Mesendoderm (in vitro differentiated cells): ENCODE measurements at regions not wholly inside any gene's neighbourhood (a gene's known extent, or its start where the extent isn't known, plus 50 kb on each side); places are given as distances from the start of the nearest gene placed in this dataset.

ENCODE experiments used
- DNase-seq: peaks from one replicate; pipeline ENCODE4 v3.0.0; 2013
- H2AK5ac ChIP-seq: 2 replicates; pipeline ENCODE4 v1.6.1; 2013; ENCODE audit warnings: low read length, inconsistent platforms
- H2BK120ac ChIP-seq: 2 replicates; pipeline ENCODE4 v1.6.1; 2013; ENCODE audit warnings: low read depth, mild to moderate bottlenecking, low read length, moderate library complexity, mixed read lengths
- H2BK15ac ChIP-seq: replicated peaks from 2 replicates; pipeline ENCODE4 v1.6.1; 2013; ENCODE audit warnings: low read depth, mild to moderate bottlenecking, moderate library complexity
- H2BK5ac ChIP-seq: 2 replicates; pipeline ENCODE4 v1.6.1; 2013; ENCODE audit warnings: low read length, inconsistent platforms
- H3K18ac ChIP-seq: 2 replicates; pipeline ENCODE4 v1.6.1; 2013; ENCODE audit warnings: mild to moderate bottlenecking, low read length, mixed read lengths
- H3K23ac ChIP-seq: one replicate; pipeline ENCODE4 v1.6.1; 2013; ENCODE audit warnings: low read length
- H3K27ac ChIP-seq: 2 replicates; pipeline ENCODE4 v1.5.1; 2013; ENCODE audit warnings: low read depth, mild to moderate bottlenecking, inconsistent platforms, low read length, moderate library complexity
- H3K27me3 ChIP-seq: 2 replicates; pipeline ENCODE4 v1.6.1; 2013; ENCODE audit warnings: low read length, control low read depth, mild to moderate bottlenecking, inconsistent platforms; ENCODE audit not compliant: insufficient read depth, poor library complexity
- H3K36me3 ChIP-seq: 2 replicates; pipeline ENCODE4 v1.6.1; 2013; ENCODE audit warnings: low read length, inconsistent platforms; ENCODE audit not compliant: control insufficient read depth, insufficient read depth
- H3K4ac ChIP-seq: one replicate; pipeline ENCODE4 v1.6.1; 2013; ENCODE audit warnings: low read depth, mild to moderate bottlenecking, low read length, moderate library complexity
- H3K4me1 ChIP-seq: 2 replicates; pipeline ENCODE4 v1.6.1; 2013; ENCODE audit warnings: low read depth, low read length, inconsistent platforms; ENCODE audit not compliant: control insufficient read depth
- H3K4me2 ChIP-seq: 2 replicates; pipeline ENCODE4 v1.6.1; 2013; ENCODE audit warnings: low read length
- H3K4me3 ChIP-seq: 2 replicates; pipeline ENCODE4 v1.5.1; 2013; ENCODE audit warnings: mild to moderate bottlenecking, low read length
- H3K56ac ChIP-seq: one replicate; pipeline ENCODE4 v1.6.1; 2013; ENCODE audit warnings: low read length
- H3K79me1 ChIP-seq: 2 replicates; pipeline ENCODE4 v1.6.1; 2013; ENCODE audit warnings: low read length, inconsistent platforms
- H3K79me2 ChIP-seq: 2 replicates; pipeline ENCODE4 v1.6.1; 2013; ENCODE audit warnings: mild to moderate bottlenecking, low read length; ENCODE audit not compliant: control insufficient read depth, insufficient read depth
- H3K9ac ChIP-seq: 2 replicates; pipeline ENCODE4 v1.6.1; 2013; ENCODE audit warnings: low read length, inconsistent platforms
- H4K5ac ChIP-seq: one replicate; pipeline ENCODE4 v1.6.1; 2013; ENCODE audit warnings: low read length
- H4K8ac ChIP-seq: one replicate; pipeline ENCODE4 v1.6.1; 2013; ENCODE audit warnings: low read depth, mild to moderate bottlenecking, control low read depth, low read length, moderate library complexity
- WGBS: extraction: QIAGEN DNeasy Blood & Tissue Kit; methylation state at CpG from one replicate; pipeline ENCODE4 v1.1.7; 2013; ENCODE audit warnings: low lambda C conversion rate, missing lambda C conversion rate; ENCODE audit not compliant: insufficient coverage; ENCODE audit errors: extremely low coverage; 5-methylcytosine and 5-hydroxymethylcytosine counted together

DNA sequence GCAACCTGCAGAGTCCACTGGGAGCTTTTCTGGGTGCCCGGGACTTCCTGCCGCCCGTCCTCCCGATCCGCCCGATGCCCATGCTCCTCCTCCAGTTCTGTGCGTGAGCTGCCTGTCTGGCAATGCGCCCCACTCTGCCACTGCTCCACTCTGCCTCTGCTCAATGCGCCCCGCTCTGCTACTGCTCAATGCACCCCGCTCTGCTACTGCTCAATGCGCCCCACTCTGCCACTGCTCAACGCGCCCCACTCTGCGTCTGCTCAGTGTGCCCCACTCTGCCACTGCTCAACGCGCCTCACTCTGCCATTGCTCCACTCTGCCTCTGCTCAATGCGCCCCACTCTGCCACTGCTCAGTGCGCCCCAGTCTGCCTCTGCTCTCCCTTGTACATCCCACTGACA, 436.0 kb downstream of the NR2F1-AS1 start:
- no peak overlapping the region for H2AK5ac ChIP-seq

DNA sequence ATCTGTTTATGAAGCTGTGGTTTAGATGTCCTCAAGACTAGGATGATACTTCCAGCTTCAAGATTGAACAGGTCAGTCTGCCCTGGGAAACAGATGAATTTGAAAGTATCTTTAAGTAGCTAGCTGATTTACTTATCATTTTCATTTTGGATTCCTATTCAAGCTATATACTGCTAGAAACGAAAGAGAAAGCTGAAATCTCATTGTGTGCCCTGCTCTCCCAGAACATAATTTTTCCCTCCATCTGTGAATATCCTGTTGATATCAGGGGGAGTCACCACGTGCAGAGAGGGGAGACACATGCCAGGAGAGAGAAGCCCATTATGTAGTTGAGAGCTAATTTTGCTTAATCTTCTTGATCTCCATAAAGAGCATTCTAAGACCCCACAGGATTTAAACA, 439.1 kb downstream of the NR2F1-AS1 start:
- Histone ChIP-seq H4K5ac (no peak overlapping the region), H3K36me3 (no peaks in the 10 kb centered on the region), H3K56ac (no peak overlapping the region), H3K18ac (no peak overlapping the region), H3K79me1 (no peaks in the 10 kb centered on the region), H4K8ac (no peak overlapping the region), H3K27me3 (no peaks in the 10 kb centered on the region), H2AK5ac (no peak overlapping the region), H3K4me1 (no peaks in the 10 kb centered on the region), H3K9ac (no peak overlapping the region), H3K23ac (no peak overlapping the region), H3K79me2 (no peaks in the 10 kb centered on the region), H2BK15ac (no peak overlapping the region), H3K4ac (no peak overlapping the region), H3K4me3 (no peak overlapping the region), H2BK5ac (no peak overlapping the region), H3K27ac (no peak overlapping the region), H2BK120ac (no peak overlapping the region), H3K4me2 (no peak overlapping the region)
- no CpG with 5 or more reads among the region's 2 CpGs for WGBS
- no peak for DNase-seq

More for the DNA sequence above, 436.0 kb downstream of the NR2F1-AS1 start:
- Histone ChIP-seq H4K8ac (no peak overlapping the region), H2BK120ac (no peak overlapping the region), H3K27ac (no peak overlapping the region), H2BK5ac (no peak overlapping the region), H3K56ac (no peak overlapping the region), H3K4me3 (no peak overlapping the region), H3K23ac (no peak overlapping the region), H3K4me1 (no peaks in the 10 kb centered on the region), H3K79me2 (no peaks in the 10 kb centered on the region), H3K4ac (no peak overlapping the region), H3K36me3 (no peaks in the 10 kb centered on the region), H4K5ac (no peak overlapping the region), H3K27me3 (no peaks in the 10 kb centered on the region), H3K4me2 (no peak overlapping the region), H3K9ac (no peak overlapping the region), H3K18ac (no peak overlapping the region), H2BK15ac (no peak overlapping the region), H3K79me1 (no peaks in the 10 kb centered on the region)
- no CpG with 5 or more reads among the region's 19 CpGs for WGBS
- no peak for DNase-seq

DNA sequence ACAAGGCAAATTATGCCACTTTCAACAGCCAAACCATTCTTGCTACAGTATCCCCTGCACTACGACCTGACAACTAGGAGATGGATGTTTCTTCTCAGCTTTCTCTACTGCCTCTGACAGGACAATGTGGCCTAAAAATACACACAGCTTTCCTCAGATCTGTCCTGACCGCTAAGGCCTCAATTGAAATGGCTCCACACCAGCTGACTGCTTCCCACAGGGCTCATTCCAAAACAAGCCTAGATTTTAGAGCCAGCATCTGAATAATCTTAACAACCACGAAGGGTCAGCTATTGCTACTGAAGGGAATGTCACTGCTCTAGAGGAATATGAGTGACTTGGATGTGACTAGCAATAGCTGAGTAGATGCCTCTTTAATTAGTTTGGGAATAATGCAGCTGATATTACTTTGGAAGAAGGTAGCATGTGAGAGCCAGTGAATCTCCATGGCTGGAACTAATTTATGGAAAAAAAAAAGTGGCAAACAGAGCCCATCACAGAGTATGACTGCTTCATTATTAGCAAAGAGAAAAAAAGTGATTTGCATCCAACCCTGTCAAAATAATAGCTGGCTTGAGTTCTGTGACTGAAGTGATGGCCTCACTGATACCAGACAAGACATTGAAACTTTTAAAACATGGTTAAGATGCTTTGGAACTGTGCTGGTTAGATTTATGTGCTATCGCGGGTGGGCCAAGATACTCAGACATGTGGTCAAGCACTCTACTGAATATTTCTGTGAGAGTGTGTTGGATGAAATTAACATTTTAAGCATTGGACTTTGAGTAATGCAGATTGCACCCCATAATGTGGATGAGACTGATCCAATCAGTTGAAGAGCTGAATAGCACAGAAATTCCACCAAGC, 450.2 kb downstream of the NR2F1-AS1 start:
- no peaks in the 10 kb centered on the region for H3K36me3 ChIP-seq
- H4K5ac ChIP-seq, result no peak overlapping the region
- H2AK5ac ChIP-seq, result no peak overlapping the region
- H3K4me2 ChIP-seq, result no peak overlapping the region
- H3K18ac ChIP-seq, result no peak overlapping the region
- H3K4me1 ChIP-seq, result no peaks in the 10 kb centered on the region
- H2BK5ac ChIP-seq, result no peak overlapping the region
- no peak overlapping the region for H3K4ac ChIP-seq
- no peaks in the 10 kb centered on the region for H3K79me1 ChIP-seq
- H3K23ac ChIP-seq, result no peak overlapping the region
- no peak overlapping the region for H3K56ac ChIP-seq
- no peaks in the 10 kb centered on the region for H3K79me2 ChIP-seq
- no peak for DNase-seq
- no peak overlapping the region for H4K8ac ChIP-seq
- H2BK120ac ChIP-seq, result no peak overlapping the region
- H3K27me3 ChIP-seq, result no peaks in the 10 kb centered on the region
- no peak overlapping the region for H3K27ac ChIP-seq
- no CpG with 5 or more reads among the region's 5 CpGs for WGBS
- H2BK15ac ChIP-seq, result no peak overlapping the region
- H3K4me3 ChIP-seq, result no peak overlapping the region
- no peak overlapping the region for H3K9ac ChIP-seq

DNA sequence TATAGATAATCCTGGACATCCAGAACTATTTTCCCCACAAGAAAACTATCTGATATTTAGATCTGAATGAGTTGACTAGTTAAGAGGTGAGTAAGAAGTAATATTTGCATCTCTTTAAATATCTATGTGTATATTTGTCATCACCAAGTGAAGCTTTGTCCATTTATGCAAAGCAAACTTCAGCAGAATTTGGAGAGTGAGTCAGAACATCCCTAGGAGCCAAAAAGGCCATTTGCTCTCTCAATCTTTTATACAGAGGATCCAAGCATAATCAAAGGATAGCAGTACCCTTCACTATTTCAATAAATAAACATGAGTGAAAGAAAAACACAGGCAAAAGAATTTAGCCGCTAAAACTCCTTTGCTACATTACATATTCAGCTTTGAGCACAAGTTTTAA, 454.4 kb downstream of the NR2F1-AS1 start:
- Histone ChIP-seq H3K36me3 (no peaks in the 10 kb centered on the region), H2BK5ac (no peak overlapping the region), H3K79me1 (no peaks in the 10 kb centered on the region), H2BK15ac (no peak overlapping the region), H3K9ac (no peak overlapping the region), H3K79me2 (no peaks in the 10 kb centered on the region), H2BK120ac (no peak overlapping the region), H3K4me1 (no peaks in the 10 kb centered on the region), H3K27ac (no peak overlapping the region), H3K27me3 (no peaks in the 10 kb centered on the region), H3K4me2 (no peak overlapping the region), H3K56ac (no peak overlapping the region), H3K18ac (no peak overlapping the region), H2AK5ac (no peak overlapping the region), H3K23ac (no peak overlapping the region), H4K8ac (no peak overlapping the region), H3K4ac (no peak overlapping the region), H3K4me3 (no peak overlapping the region), H4K5ac (no peak overlapping the region)
- no peak for DNase-seq
- WGBS, result no CpG with 5 or more reads among the region's 1 CpG

DNA sequence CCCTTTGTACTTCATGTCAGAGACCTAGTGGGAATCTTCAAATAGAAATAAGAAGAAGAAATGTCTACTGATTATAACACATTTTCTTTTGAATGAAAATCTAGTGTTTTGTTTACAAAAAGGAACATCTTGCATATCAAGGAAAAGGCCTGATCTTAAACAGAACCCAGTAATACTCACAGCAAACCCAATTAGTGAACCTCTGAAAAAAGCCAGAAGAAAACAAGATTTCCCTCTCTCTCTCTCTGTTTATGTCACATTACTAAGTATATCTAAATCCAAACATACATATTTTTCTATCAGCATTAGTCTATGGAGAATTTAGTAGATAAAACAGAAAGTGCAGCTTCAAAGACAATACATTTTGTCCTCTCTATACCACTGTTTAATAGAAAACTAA, 457.9 kb downstream of the NR2F1-AS1 start:
- Histone ChIP-seq H3K79me2 (no peaks in the 10 kb centered on the region), H3K56ac (no peak overlapping the region), H2BK5ac (no peak overlapping the region), H2BK120ac (no peak overlapping the region), H3K27ac (no peak overlapping the region), H3K4ac (no peak overlapping the region), H3K4me3 (no peak overlapping the region), H3K18ac (no peak overlapping the region), H3K36me3 (no peaks in the 10 kb centered on the region), H4K5ac (no peak overlapping the region), H2AK5ac (no peak overlapping the region), H3K4me2 (no peak overlapping the region), H3K9ac (no peak overlapping the region), H3K4me1 (no peaks in the 10 kb centered on the region), H3K79me1 (no peaks in the 10 kb centered on the region), H3K23ac (no peak overlapping the region), H4K8ac (no peak overlapping the region), H2BK15ac (no peak overlapping the region), H3K27me3 (no peaks in the 10 kb centered on the region)
- DNase-seq, result no peak

DNA sequence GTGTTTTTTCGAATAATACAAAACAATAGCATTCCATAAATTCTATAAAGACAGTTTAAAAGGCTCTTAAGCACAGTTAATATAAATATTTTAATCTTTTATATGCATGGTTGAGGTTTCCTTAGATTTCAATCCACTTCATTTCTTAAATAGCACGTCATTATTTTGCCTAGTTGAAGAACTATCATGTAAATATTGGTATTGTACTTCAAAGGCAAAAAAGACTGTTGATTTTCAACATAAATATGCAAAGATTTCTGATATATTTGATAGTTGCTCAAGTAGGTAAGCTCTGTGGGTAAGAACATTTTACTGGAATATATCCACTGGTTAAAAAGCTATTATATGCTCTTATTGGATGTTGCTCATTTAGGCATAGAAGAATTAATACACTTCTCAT, 458.6 kb downstream of the NR2F1-AS1 start:
- Histone ChIP-seq H3K56ac (no peak overlapping the region), H2BK15ac (no peak overlapping the region), H3K27me3 (no peaks in the 10 kb centered on the region), H3K23ac (no peak overlapping the region), H3K18ac (no peak overlapping the region), H3K79me2 (no peaks in the 10 kb centered on the region), H3K27ac (no peak overlapping the region), H4K5ac (no peak overlapping the region), H2BK120ac (no peak overlapping the region), H3K4ac (no peak overlapping the region), H3K36me3 (no peaks in the 10 kb centered on the region), H3K4me1 (no peaks in the 10 kb centered on the region), H3K9ac (no peak overlapping the region), H3K4me3 (no peak overlapping the region), H2BK5ac (no peak overlapping the region), H2AK5ac (no peak overlapping the region), H3K4me2 (no peak overlapping the region), H3K79me1 (no peaks in the 10 kb centered on the region), H4K8ac (no peak overlapping the region)
- DNase-seq, result no peak
- no CpG with 5 or more reads among the region's 2 CpGs for WGBS
